ENCODE measurements at regions not wholly inside any gene's neighbourhood (a gene's known extent, or its start where the extent isn't known, plus 50 kb on each side); places are given as distances from the start of the nearest gene placed in this dataset.

DNA sequence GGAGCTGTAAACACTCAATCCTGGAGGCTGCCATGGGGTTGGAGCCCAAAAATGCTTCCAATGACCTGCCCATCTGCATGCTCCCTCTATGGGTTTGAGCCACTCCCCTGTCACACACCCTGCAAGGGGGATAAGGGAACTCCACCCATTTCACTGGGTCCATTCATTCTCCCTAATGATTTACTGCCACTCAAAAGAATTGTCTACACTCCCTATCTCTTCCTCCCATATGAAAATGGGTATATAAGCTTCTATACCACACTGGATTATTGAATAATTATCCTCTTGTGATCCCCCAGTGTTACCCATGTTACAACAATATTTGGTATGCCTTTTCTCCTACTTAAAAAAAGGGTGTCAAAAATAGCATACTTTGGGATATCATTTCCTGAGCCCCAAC, 260.8 kb upstream of the CCDC196 start:
- no peak overlapping the region for H2AFZ ChIP-seq (replicated peaks)
- Mint-ChIP-seq H3K9me3 (peaks cover 6% of the 10 kb centered on the region), H3K36me3 (no peaks in the 10 kb centered on the region), H3K4me1 (no peaks in the 10 kb centered on the region), H3K27me3 (ENCODE audit: insufficient read depth, low read depth) (peaks cover 2% of the 10 kb centered on the region), H3K27ac (no peak overlapping the region), H3K4me3 (no peak overlapping the region)
- no peak for DNase-seq (ENCODE audit: low spot score)
- H3K4me3 ChIP-seq = no peak overlapping the region
- no peaks in the 10 kb centered on the region for H3K4me1 ChIP-seq
- no peaks in the 10 kb centered on the region for H3K27me3 ChIP-seq
- TF ChIP-seq EZH2 (IDR thresholded peaks at IDR 0.05) (no peak), EZH2phosphoT487 (IDR thresholded peaks at IDR 0.05) (no peak)
- TF ChIP-seq, protein P1, sequence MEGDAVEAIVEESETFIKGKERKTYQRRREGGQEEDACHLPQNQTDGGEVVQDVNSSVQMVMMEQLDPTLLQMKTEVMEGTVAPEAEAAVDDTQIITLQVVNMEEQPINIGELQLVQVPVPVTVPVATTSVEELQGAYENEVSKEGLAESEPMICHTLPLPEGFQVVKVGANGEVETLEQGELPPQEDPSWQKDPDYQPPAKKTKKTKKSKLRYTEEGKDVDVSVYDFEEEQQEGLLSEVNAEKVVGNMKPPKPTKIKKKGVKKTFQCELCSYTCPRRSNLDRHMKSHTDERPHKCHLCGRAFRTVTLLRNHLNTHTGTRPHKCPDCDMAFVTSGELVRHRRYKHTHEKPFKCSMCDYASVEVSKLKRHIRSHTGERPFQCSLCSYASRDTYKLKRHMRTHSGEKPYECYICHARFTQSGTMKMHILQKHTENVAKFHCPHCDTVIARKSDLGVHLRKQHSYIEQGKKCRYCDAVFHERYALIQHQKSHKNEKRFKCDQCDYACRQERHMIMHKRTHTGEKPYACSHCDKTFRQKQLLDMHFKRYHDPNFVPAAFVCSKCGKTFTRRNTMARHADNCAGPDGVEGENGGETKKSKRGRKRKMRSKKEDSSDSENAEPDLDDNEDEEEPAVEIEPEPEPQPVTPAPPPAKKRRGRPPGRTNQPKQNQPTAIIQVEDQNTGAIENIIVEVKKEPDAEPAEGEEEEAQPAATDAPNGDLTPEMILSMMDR (IDR thresholded peaks at IDR 0.05) = no peak
- H3K36me3 ChIP-seq = no peaks in the 10 kb centered on the region
- H3K4me2 ChIP-seq = no peak overlapping the region
- no peaks in the 10 kb centered on the region for H3K79me2 ChIP-seq (ENCODE audit: low read depth)
- H4K20me1 ChIP-seq (ENCODE audit: low read depth) = no peaks in the 10 kb centered on the region
- H3K9me3 ChIP-seq (ENCODE audit: low read depth) = no peaks in the 10 kb centered on the region
- no peak overlapping the region for H3K9ac ChIP-seq
- H3F3A ChIP-seq (ENCODE audit: low read depth) = no peaks in the 10 kb centered on the region
- H3K27ac ChIP-seq = no peak overlapping the region

DNA sequence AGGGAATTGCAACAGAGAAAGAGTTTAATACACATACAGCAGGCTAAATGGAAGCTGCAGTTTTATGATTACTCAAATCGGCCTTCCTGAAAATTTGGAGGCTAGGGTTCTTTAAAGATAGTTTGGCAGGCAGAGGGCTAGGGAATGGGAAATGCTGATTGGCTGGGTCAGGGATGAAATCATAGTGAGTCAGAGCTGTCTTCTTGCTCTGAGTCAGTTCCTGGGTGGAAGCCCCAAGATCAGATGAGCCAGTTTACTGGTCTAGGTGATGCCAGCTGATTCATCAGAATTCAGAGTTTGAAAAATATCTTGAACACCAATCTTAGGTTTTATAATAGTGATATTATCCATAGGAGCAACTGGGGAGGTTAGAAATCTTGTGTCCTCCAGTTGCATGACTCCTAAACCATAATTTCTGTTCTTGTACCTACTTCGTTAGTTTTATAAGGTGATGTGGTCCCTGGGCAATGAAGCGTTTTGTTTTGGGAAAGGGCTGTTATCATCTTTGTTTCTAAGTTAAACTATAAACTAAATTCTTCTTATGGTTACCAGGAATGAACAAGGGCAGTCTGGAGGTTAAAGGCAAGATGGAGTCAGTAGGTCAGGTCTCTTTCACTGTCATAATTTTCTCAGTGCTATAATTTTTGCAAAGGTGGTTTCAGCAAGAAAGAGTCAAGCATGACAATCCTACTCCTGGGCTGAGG, 257.8 kb upstream of the CCDC196 start:
- no peak overlapping the region for H3K9ac ChIP-seq
- Mint-ChIP-seq H3K4me3 (no peak overlapping the region), H3K9me3 (peaks cover 2% of the 10 kb centered on the region), H3K27me3 (ENCODE audit: insufficient read depth, low read depth) (peaks cover 2% of the 10 kb centered on the region), H3K4me1 (peaks cover 4% of the 10 kb centered on the region), H3K27ac (no peak overlapping the region), H3K36me3 (no peaks in the 10 kb centered on the region)
- H3K79me2 ChIP-seq (ENCODE audit: low read depth) = no peaks in the 10 kb centered on the region
- no peaks in the 10 kb centered on the region for H3F3A ChIP-seq (ENCODE audit: low read depth)
- H3K4me3 ChIP-seq = no peak overlapping the region
- H3K4me2 ChIP-seq = no peak overlapping the region
- H2AFZ ChIP-seq (replicated peaks) = no peak overlapping the region
- H3K27ac ChIP-seq = no peak overlapping the region
- TF ChIP-seq, protein P1 (IDR thresholded peaks at IDR 0.05) = no peak
- no peak for TF ChIP-seq EZH2 (IDR thresholded peaks at IDR 0.05)
- no peak for TF ChIP-seq EZH2phosphoT487 (IDR thresholded peaks at IDR 0.05)
- no peaks in the 10 kb centered on the region for H3K27me3 ChIP-seq
- no peaks in the 10 kb centered on the region for H3K9me3 ChIP-seq (ENCODE audit: low read depth)
- H3K36me3 ChIP-seq = no peaks in the 10 kb centered on the region
- no peaks in the 10 kb centered on the region for H3K4me1 ChIP-seq
- no peaks in the 10 kb centered on the region for H4K20me1 ChIP-seq (ENCODE audit: low read depth)
- no peak for DNase-seq (ENCODE audit: low spot score)

DNA sequence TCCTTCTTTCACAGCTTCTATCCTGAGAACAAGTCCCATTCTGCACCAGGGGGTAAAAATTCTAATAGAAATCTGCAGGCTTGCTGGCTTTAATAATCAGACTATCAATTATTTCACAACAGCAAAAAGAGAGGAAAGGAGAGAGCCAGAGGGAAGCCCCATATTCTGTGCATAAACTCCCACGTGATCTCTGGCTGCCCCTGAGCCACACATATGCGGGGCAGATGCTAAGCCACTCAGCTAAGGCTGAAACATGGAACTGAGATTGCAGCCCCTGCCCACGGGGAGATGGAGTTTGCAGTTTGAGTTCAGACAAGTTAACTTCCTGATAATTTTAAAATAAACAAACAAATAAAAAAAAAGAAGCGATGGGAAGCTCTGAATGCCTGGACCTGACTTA, 254.4 kb upstream of the CCDC196 start:
- H3K9me3 Mint-ChIP-seq = peaks cover 2% of the 10 kb centered on the region
- Histone ChIP-seq H3K4me3 (no peak overlapping the region), H3K27ac (no peak overlapping the region), H2AFZ (replicated peaks) (no peak overlapping the region), H3K36me3 (no peaks in the 10 kb centered on the region), H4K20me1 (ENCODE audit: low read depth) (no peaks in the 10 kb centered on the region), H3K27me3 (no peaks in the 10 kb centered on the region), H3K79me2 (ENCODE audit: low read depth) (no peaks in the 10 kb centered on the region), H3K9me3 (ENCODE audit: low read depth) (no peaks in the 10 kb centered on the region), H3K4me2 (no peak overlapping the region), H3K9ac (no peak overlapping the region), H3K4me1 (peaks cover 5% of the 10 kb centered on the region), H3F3A (ENCODE audit: low read depth) (no peaks in the 10 kb centered on the region)
- H3K4me3 Mint-ChIP-seq = no peak overlapping the region
- H3K27me3 Mint-ChIP-seq (ENCODE audit: insufficient read depth, low read depth) = peaks cover 5% of the 10 kb centered on the region
- no peaks in the 10 kb centered on the region for H3K36me3 Mint-ChIP-seq
- H3K4me1 Mint-ChIP-seq = peaks cover 9% of the 10 kb centered on the region
- DNase-seq (ENCODE audit: low spot score) = no peak
- H3K27ac Mint-ChIP-seq = no peak overlapping the region
- TF ChIP-seq EZH2phosphoT487 (IDR thresholded peaks at IDR 0.05) (no peak), EZH2 (IDR thresholded peaks at IDR 0.05) (no peak)
- TF ChIP-seq, protein P1 (IDR thresholded peaks at IDR 0.05) = no peak

Measured in neural progenitor cell (in vitro differentiated cells).